SK-N-SH (cell line): ENCODE measurements at regions not wholly inside any gene's neighbourhood (a gene's known extent, or its start where the extent isn't known, plus 50 kb on each side); places are given as distances from the start of the nearest gene placed in this dataset.

ENCODE experiments used
- CTCF ChIA-PET: fragments of 300-600, 350-600 bp; formaldehyde crosslinking; extraction: SDS; loops from one replicate; lab custom pipeline; 2021; lab: Yijun Ruan, JAX
- POLR2A ChIA-PET: fragments of 350-600 bp; sonication (Branson Sonifier 250); formaldehyde crosslinking; extraction: SDS; loops from one replicate; lab custom pipeline; 2020; ENCODE audit warnings: antibody characterized with exemption, inconsistent platforms; lab: Yijun Ruan, JAX
- DNase-seq: peaks from one replicate; pipeline ENCODE4 v3.0.0; 2012
- H2AFZ ChIP-seq: fragments of 200-600 bp; sonication (generic); 2 replicates; pipeline ENCODE4 v1.8.1; 2016; ENCODE audit warnings: antibody characterized with exemption, mild to moderate bottlenecking, low read depth
- H3F3A ChIP-seq: fragments of 200-600 bp; sonication (generic); replicated peaks from 2 replicates; pipeline ENCODE3; 2016; ENCODE audit warnings: antibody characterized with exemption, mild to moderate bottlenecking; ENCODE audit not compliant: insufficient read depth
- H3K27ac ChIP-seq, 2 experiments: fragments of 200-500 bp in 1 of 2; fragments of 200-600 bp in 1 of 2; sonication (Bioruptor generic) in 1 of 2; sonication (generic), shearing (Covaris generic) in 1 of 2; 2 replicates each; pipeline versions ENCODE4 v1.5.1 to v1.6.1; 2014 to 2016; ENCODE audit warnings: low read depth in 2 of 2, inconsistent platforms in 1 of 2, low read length in 1 of 2, mild to moderate bottlenecking in 1 of 2, mixed read lengths in 1 of 2
- H3K27me3 ChIP-seq: fragments of 200-600 bp; sonication (generic), shearing (Covaris generic); 2 replicates; pipeline ENCODE4 v1.6.1; 2016; ENCODE audit warnings: mixed run types; ENCODE audit not compliant: insufficient read depth
- H3K36me3 ChIP-seq, 2 experiments: fragments of 200-500 bp in 1 of 2; fragments of 200-600 bp in 1 of 2; sonication (Bioruptor generic) in 1 of 2; sonication (generic) in 1 of 2; replicated peaks in 1 of 2; 2 replicates each; pipeline versions ENCODE3 to v1.5.1; 2014 to 2016; ENCODE audit warnings: low read length in 1 of 2, mild to moderate bottlenecking in 1 of 2; ENCODE audit not compliant: insufficient read depth in 2 of 2, control insufficient read depth in 1 of 2
- H3K4me1 ChIP-seq, 2 experiments: fragments of 200-500 bp in 1 of 2; fragments of 200-600 bp in 1 of 2; sonication (Bioruptor generic) in 1 of 2; sonication (generic), shearing (Covaris generic) in 1 of 2; 2 replicates each; pipeline versions ENCODE4 v1.5.1 to v1.6.1; 2014 to 2016; ENCODE audit warnings: low read depth in 1 of 2, low read length in 1 of 2, mixed run types in 1 of 2; ENCODE audit not compliant: insufficient read depth in 2 of 2, control insufficient read depth in 1 of 2
- H3K4me2 ChIP-seq: fragments of 200-600 bp; sonication (generic), shearing (Covaris generic); 2 replicates; pipeline ENCODE4 v1.6.1; 2017; ENCODE audit warnings: mixed run types
- H3K4me3 ChIP-seq, 2 experiments: fragments of 200-500 bp in 1 of 2; fragments of 200-600 bp in 1 of 2; sonication (Bioruptor generic) in 1 of 2; sonication (generic), shearing (Covaris generic) in 1 of 2; 2 replicates each; pipeline versions ENCODE4 v1.5.1 to v1.8.1; 2014 to 2016; ENCODE audit warnings: low read depth in 2 of 2, inconsistent platforms in 1 of 2, low read length in 1 of 2, mild to moderate bottlenecking in 1 of 2, mixed read lengths in 1 of 2, moderate library complexity in 1 of 2
- H3K79me2 ChIP-seq: fragments of 200-600 bp; sonication (generic); 2 replicates; pipeline ENCODE4 v1.8.1; 2017; ENCODE audit warnings: mild to moderate bottlenecking; ENCODE audit not compliant: insufficient read depth
- H3K9ac ChIP-seq: fragments of 200-600 bp; sonication (generic); 2 replicates; pipeline ENCODE4 v1.6.1; 2017; ENCODE audit warnings: mixed run types
- H3K9me2 ChIP-seq: fragments of 200-600 bp; sonication (generic); 2 replicates; pipeline ENCODE4 v1.6.1; 2017; ENCODE audit warnings: mixed run types
- H3K9me3 ChIP-seq: fragments of 200-600 bp; sonication (generic); 2 replicates; pipeline ENCODE4 v1.6.1; 2017; ENCODE audit warnings: mixed run types, mild to moderate bottlenecking, moderate library complexity
- H4K20me1 ChIP-seq: fragments of 200-600 bp; sonication (generic); 2 replicates; pipeline ENCODE4 v1.6.1; 2017; ENCODE audit warnings: mild to moderate bottlenecking, mixed run types; ENCODE audit not compliant: insufficient read depth
- ELF1 ChIP-seq: IDR thresholded peaks from 2 replicates; pipeline ENCODE4 v1.4.0; 2012
- EP300 ChIP-seq, 2 experiments: IDR thresholded peaks; 2 replicates each; pipeline versions ENCODE4 v1.4.0 to v1.6.1; 2012; ENCODE audit warnings: borderline replicate concordance in 1 of 2, low read depth in 1 of 2, low read length in 1 of 2
- EZH2phosphoT487 ChIP-seq: fragments of 200-600 bp; sonication (generic); IDR thresholded peaks from 2 replicates; pipeline ENCODE4 v1.6.1; 2017; ENCODE audit warnings: low read depth, mixed run types, mild to moderate bottlenecking, antibody characterized with exemption, moderate library complexity, borderline replicate concordance
- FOSL2 ChIP-seq: IDR thresholded peaks from 2 replicates; pipeline ENCODE4 v1.4.0; 2012; ENCODE audit warnings: low read depth, mild to moderate bottlenecking, moderate library complexity, borderline replicate concordance
- FOXM1 ChIP-seq: IDR thresholded peaks from 2 replicates; pipeline ENCODE4 v1.4.0; 2012; ENCODE audit warnings: low read depth, mild to moderate bottlenecking
- GABPA ChIP-seq: IDR thresholded peaks from 2 replicates; pipeline ENCODE4 v1.4.0; 2012; ENCODE audit warnings: low read depth, mild to moderate bottlenecking
- GATA2 ChIP-seq: sonication (generic); formaldehyde crosslinking; IDR thresholded peaks from 2 replicates; pipeline ENCODE4 v1.5.0; 2020; ENCODE audit warnings: mild to moderate bottlenecking, missing genetic modification reagents
- JUND ChIP-seq: IDR thresholded peaks from 2 replicates; pipeline ENCODE4 v1.4.0; 2012
- MEF2A ChIP-seq: IDR thresholded peaks from 2 replicates; pipeline ENCODE4 v1.4.0; 2012; ENCODE audit warnings: low read depth, borderline replicate concordance
- MXI1 ChIP-seq: IDR thresholded peaks from 2 replicates; pipeline ENCODE4 v1.6.1; 2012; ENCODE audit warnings: mild to moderate bottlenecking, low read depth, low read length, improper control_type of control experiment
- POLR2AphosphoS5 ChIP-seq: IDR thresholded peaks from 2 replicates; pipeline ENCODE4 v1.6.1; 2012; ENCODE audit warnings: low read depth, low read length
- RAD21 ChIP-seq: IDR thresholded peaks from 2 replicates; pipeline ENCODE4 v1.6.1; 2012; ENCODE audit warnings: mild to moderate bottlenecking, low read length
- RCOR1 ChIP-seq: fragments of 150-350 bp; IDR thresholded peaks from 2 replicates; pipeline ENCODE4 v1.6.1; 2017; ENCODE audit warnings: antibody characterized with exemption, low read length
- RFX5 ChIP-seq: IDR thresholded peaks from 2 replicates; pipeline ENCODE4 v1.6.1; 2012; ENCODE audit warnings: mild to moderate bottlenecking, improper control_type of control experiment, low read length
- RXRA ChIP-seq: IDR thresholded peaks from 2 replicates; pipeline ENCODE4 v1.4.0; 2012; ENCODE audit warnings: low read depth, mild to moderate bottlenecking, borderline replicate concordance
- TCF12 ChIP-seq: IDR thresholded peaks from 2 replicates; pipeline ENCODE4 v1.4.0; 2012
- TEAD4 ChIP-seq: IDR thresholded peaks from 2 replicates; pipeline ENCODE4 v1.4.0; 2012; ENCODE audit warnings: mild to moderate bottlenecking, borderline replicate concordance; ENCODE audit not compliant: insufficient read depth
- USF1 ChIP-seq: IDR thresholded peaks from 2 replicates; pipeline ENCODE4 v1.4.0; 2012; ENCODE audit warnings: low read depth, borderline replicate concordance
- YY1 ChIP-seq: IDR thresholded peaks from 2 replicates; pipeline ENCODE4 v1.4.0; 2012; ENCODE audit warnings: low read depth, mild to moderate bottlenecking
- ZBTB33 ChIP-seq: IDR thresholded peaks from 2 replicates; pipeline ENCODE4 v1.4.0; 2012; ENCODE audit warnings: low read depth, borderline replicate concordance
- WGBS: methylation state at CpG from one replicate; pipeline ENCODE4 v1.1.6; 2017; ENCODE audit warnings: low lambda C conversion rate; 5-methylcytosine and 5-hydroxymethylcytosine counted together
- TF ChIP-seq, protein P1 (sequence below): fragments of 150-350 bp; IDR thresholded peaks from 2 replicates; pipeline ENCODE4 v1.6.1; 2016; ENCODE audit warnings: mild to moderate bottlenecking, low read depth, low read length
- TF ChIP-seq, protein P2 (sequence below): fragments of 150-350 bp; IDR thresholded peaks from 2 replicates; pipeline ENCODE4 v1.6.1; 2017; ENCODE audit warnings: antibody characterized with exemption, low read length, low read depth, borderline replicate concordance

- no peaks in the 10 kb centered on the region for H3K36me3 ChIP-seq
- H4K20me1 ChIP-seq: no peaks in the 10 kb centered on the region
- no peak overlapping the region for H3K9ac ChIP-seq
- no peaks in the 10 kb centered on the region for H3K9me2 ChIP-seq
- TF ChIP-seq EZH2phosphoT487: no peak
- no peak for TF ChIP-seq MEF2A
- TF ChIP-seq GATA2 (CRISPR knock-in tag): no peak
- TF ChIP-seq JUND: no peak
- TF ChIP-seq POLR2AphosphoS5: no peak
- TF ChIP-seq RFX5: no peak
- no peak for TF ChIP-seq TEAD4
- no peak for TF ChIP-seq RAD21
- TF ChIP-seq TCF12: no peak
- TF ChIP-seq, protein P1, sequence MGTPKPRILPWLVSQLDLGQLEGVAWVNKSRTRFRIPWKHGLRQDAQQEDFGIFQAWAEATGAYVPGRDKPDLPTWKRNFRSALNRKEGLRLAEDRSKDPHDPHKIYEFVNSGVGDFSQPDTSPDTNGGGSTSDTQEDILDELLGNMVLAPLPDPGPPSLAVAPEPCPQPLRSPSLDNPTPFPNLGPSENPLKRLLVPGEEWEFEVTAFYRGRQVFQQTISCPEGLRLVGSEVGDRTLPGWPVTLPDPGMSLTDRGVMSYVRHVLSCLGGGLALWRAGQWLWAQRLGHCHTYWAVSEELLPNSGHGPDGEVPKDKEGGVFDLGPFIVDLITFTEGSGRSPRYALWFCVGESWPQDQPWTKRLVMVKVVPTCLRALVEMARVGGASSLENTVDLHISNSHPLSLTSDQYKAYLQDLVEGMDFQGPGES: no peak
- TF ChIP-seq USF1: no peak
- no peak for TF ChIP-seq FOSL2
- TF ChIP-seq, protein P2, sequence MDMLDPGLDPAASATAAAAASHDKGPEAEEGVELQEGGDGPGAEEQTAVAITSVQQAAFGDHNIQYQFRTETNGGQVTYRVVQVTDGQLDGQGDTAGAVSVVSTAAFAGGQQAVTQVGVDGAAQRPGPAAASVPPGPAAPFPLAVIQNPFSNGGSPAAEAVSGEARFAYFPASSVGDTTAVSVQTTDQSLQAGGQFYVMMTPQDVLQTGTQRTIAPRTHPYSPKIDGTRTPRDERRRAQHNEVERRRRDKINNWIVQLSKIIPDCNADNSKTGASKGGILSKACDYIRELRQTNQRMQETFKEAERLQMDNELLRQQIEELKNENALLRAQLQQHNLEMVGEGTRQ: no peak
- TF ChIP-seq EP300 (IDR thresholded peaks at IDR 0.05; ENCODE audit: borderline replicate concordance in 1 of 2, low read depth in 1 of 2, low read length in 1 of 2): no peak
- TF ChIP-seq, all 33 proteins: peak for 0
- Histone ChIP-seq H3K4me2 (no peak overlapping the region), H3K79me2 (no peaks in the 10 kb centered on the region), H3K4me3 (no peak overlapping the region), H2AFZ (no peak overlapping the region), H3F3A (no peaks in the 10 kb centered on the region), H3K27ac (no peak overlapping the region), H3K27me3 (no peaks in the 10 kb centered on the region), H3K9me3 (no peaks in the 10 kb centered on the region), H3K4me1 (peaks cover 0 to 2% of the 10 kb centered on the region in 2 experiments; a peak in 1 of 4 replicates)
- ChIA-PET POLR2A (no interaction called here), CTCF (no interaction called here)
- WGBS: 95% methylated on average over 1 of the region's 1 CpG
- no peak for DNase-seq
Observed at GRCh38 chr6:23327621-23328020, 758.3 kb downstream of the HDGFL1 start.

- H3K36me3 ChIP-seq: no peaks in the 10 kb centered on the region
- no peak overlapping the region for H2AFZ ChIP-seq
- H3K9ac ChIP-seq: no peak overlapping the region
- H3K4me1 ChIP-seq: peaks cover 0 to 2% of the 10 kb centered on the region in 2 experiments; a peak in 1 of 4 replicates
- H4K20me1 ChIP-seq: no peaks in the 10 kb centered on the region
- no peak for TF ChIP-seq RCOR1
- no peak for TF ChIP-seq TCF12
- no peak for TF ChIP-seq RAD21
- no peak for TF ChIP-seq ELF1
- no peak for TF ChIP-seq ZBTB33
- TF ChIP-seq YY1: no peak
- no peak for TF ChIP-seq MXI1
- TF ChIP-seq RFX5: no peak
- TF ChIP-seq FOXM1: no peak
- TF ChIP-seq GABPA: no peak
- no peak for TF ChIP-seq RXRA
- WGBS: 19% methylated on average over 1 of the region's 1 CpG
- H3F3A ChIP-seq: no peaks in the 10 kb centered on the region
- no peaks in the 10 kb centered on the region for H3K9me3 ChIP-seq
- no peak overlapping the region for H3K4me3 ChIP-seq
- H3K9me2 ChIP-seq: no peaks in the 10 kb centered on the region
- no peaks in the 10 kb centered on the region for H3K27me3 ChIP-seq
- H3K4me2 ChIP-seq: no peak overlapping the region
- H3K27ac ChIP-seq: no peak overlapping the region
- no peak for DNase-seq
- ChIA-PET POLR2A (no interaction called here), CTCF (no interaction called here)
- no peaks in the 10 kb centered on the region for H3K79me2 ChIP-seq
Observed at GRCh38 chr6:23329086-23329485, 759.7 kb downstream of the HDGFL1 start.
